Activated effector memory CD4-positive, alpha-beta T cell treated with Interleukin-2 at 50 U/mL for 16 hours (primary cell): ENCODE measurements at regions not wholly inside any gene's neighbourhood (a gene's known extent, or its start where the extent isn't known, plus 50 kb on each side); places are given as distances from the start of the nearest gene placed in this dataset.
"Not testable (repeated sequence)": the region's sequence is repeated elsewhere in the genome, so short reads cannot be mapped to it uniquely, and the experiment has no call there.

Experiments
- DNase-seq: peaks from one replicate; pipeline ENCODE4 v3.0.0-alpha.2; 2020

GRCh38 chr5:167355346-167355745, 936.1 kb upstream of the WWC1 start:
- no peak for DNase-seq

- no peak for DNase-seq
Observed at GRCh38 chr5:167356374-167356773, 935.1 kb upstream of the WWC1 start.

- DNase-seq: no peak
Observed at GRCh38 chr5:167358868-167359492, 932.5 kb upstream of the WWC1 start.

- no peak for DNase-seq
Observed at GRCh38 chr5:167361795-167362194, 929.6 kb upstream of the WWC1 start.

GRCh38 chr5:167363065-167363464, 928.4 kb upstream of the WWC1 start:
- no peak for DNase-seq

GRCh38 chr5:167375125-167375524, 916.3 kb upstream of the WWC1 start:
- no peak for DNase-seq

GRCh38 chr5:167378894-167379723, 912.3 kb upstream of the WWC1 start:
- no peak for DNase-seq

GRCh38 chr5:167381457-167381856, 910.0 kb upstream of the WWC1 start:
- no peak for DNase-seq

GRCh38 chr5:167389537-167389936, 901.9 kb upstream of the WWC1 start:
- no peak for DNase-seq

GRCh38 chr5:167391286-167391685, 900.2 kb upstream of the WWC1 start:
- not testable (repeated sequence) for DNase-seq

- no peak for DNase-seq
Observed at GRCh38 chr5:167392240-167392639, 899.2 kb upstream of the WWC1 start.

GRCh38 chr5:167393358-167393757, 898.1 kb upstream of the WWC1 start:
- DNase-seq: no peak

GRCh38 chr5:167402671-167403070, 888.8 kb upstream of the WWC1 start:
- DNase-seq: no peak

GRCh38 chr5:167406513-167406912, 884.9 kb upstream of the WWC1 start:
- DNase-seq: no peak

- DNase-seq: no peak
Observed at GRCh38 chr5:167412556-167412955, 878.9 kb upstream of the WWC1 start.

- DNase-seq: no peak
Observed at GRCh38 chr5:167413506-167413905, 877.9 kb upstream of the WWC1 start.

- no peak for DNase-seq
Observed at GRCh38 chr5:167414611-167415010, 876.8 kb upstream of the WWC1 start.

- no peak for DNase-seq
Observed at GRCh38 chr5:167415779-167416746, 875.4 kb upstream of the WWC1 start.

- DNase-seq: no peak
Observed at GRCh38 chr5:167417662-167418061, 873.8 kb upstream of the WWC1 start.

- no peak for DNase-seq
Observed at GRCh38 chr5:167425161-167425560, 866.3 kb upstream of the WWC1 start.

GRCh38 chr5:167426501-167426900, 864.9 kb upstream of the WWC1 start:
- DNase-seq: no peak

- DNase-seq: not testable (repeated sequence)
Observed at GRCh38 chr5:167427641-167428040, 863.8 kb upstream of the WWC1 start.

GRCh38 chr5:167440846-167441245, 850.6 kb upstream of the WWC1 start:
- DNase-seq: no peak
